ENCODE measurements at regions not wholly inside any gene's neighbourhood (a gene's known extent, or its start where the extent isn't known, plus 50 kb on each side); places are given as distances from the start of the nearest gene placed in this dataset.

- TF ChIP-seq, protein P1, sequence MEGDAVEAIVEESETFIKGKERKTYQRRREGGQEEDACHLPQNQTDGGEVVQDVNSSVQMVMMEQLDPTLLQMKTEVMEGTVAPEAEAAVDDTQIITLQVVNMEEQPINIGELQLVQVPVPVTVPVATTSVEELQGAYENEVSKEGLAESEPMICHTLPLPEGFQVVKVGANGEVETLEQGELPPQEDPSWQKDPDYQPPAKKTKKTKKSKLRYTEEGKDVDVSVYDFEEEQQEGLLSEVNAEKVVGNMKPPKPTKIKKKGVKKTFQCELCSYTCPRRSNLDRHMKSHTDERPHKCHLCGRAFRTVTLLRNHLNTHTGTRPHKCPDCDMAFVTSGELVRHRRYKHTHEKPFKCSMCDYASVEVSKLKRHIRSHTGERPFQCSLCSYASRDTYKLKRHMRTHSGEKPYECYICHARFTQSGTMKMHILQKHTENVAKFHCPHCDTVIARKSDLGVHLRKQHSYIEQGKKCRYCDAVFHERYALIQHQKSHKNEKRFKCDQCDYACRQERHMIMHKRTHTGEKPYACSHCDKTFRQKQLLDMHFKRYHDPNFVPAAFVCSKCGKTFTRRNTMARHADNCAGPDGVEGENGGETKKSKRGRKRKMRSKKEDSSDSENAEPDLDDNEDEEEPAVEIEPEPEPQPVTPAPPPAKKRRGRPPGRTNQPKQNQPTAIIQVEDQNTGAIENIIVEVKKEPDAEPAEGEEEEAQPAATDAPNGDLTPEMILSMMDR (IDR thresholded peaks at IDR 0.05): no peak
- TF ChIP-seq POLR2A (IDR thresholded peaks at IDR 0.05): no peak
- Histone ChIP-seq H3K36me3 (no peaks in the 10 kb centered on the region), H3K4me1 (peaks cover 6 to 34% of the 10 kb centered on the region in 2 donors), H3K27me3 (no peaks in the 10 kb centered on the region), H3K4me3 (replicated peaks in 1 of 3) (no peak overlapping the region), H3K27ac (peak overlapping the region in 2 of 3 donors; percentile 65 to 69), H3K9me3 (no peaks in the 10 kb centered on the region)
- intact Hi-C loops (cut with DNase I): no loop called here
- 69 to 80% methylated on average over 5 of the region's 5 CpGs for WGBS, 2 donors
- no peak for DNase-seq
Observed at GRCh38 chr3:113150250-113150649, 61.1 kb upstream of the BOC start.

DNA sequence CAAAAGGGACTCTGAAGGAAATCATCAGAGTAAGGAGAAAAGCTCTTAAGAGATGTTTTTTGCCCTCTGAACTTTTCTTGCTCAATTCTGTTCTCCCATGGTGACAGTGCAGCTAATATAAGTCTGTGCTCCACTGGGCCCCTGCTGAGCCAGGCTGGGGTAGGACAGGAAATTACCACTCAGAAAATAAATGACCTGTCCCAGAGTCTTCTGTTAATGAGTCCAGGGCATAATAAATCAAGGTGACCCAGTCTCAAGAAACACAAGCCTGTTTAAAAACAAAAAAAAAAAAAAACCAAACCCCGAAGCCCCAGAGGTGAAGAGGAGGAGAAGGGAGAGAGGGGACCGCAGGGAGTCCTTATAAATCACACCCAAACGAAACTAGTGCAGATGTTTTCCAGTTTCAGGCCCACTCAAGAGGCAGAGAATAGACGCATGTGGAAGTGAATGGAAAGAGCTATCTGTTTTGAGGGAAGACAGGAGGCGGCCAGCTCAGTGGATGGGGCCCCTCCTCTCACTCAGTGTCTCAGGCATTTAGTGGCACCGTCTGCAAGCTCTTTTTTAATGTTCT, 59.8 kb upstream of the BOC start:
- Histone ChIP-seq H3K4me1 (peaks cover 6 to 34% of the 10 kb centered on the region in 2 donors), H3K27ac (peak overlapping the region; percentile 65 to 70 (median 69)), H3K9me3 (no peaks in the 10 kb centered on the region), H3K36me3 (no peaks in the 10 kb centered on the region), H3K27me3 (no peaks in the 10 kb centered on the region), H3K4me3 (replicated peaks in 1 of 3) (no peak overlapping the region)
- 26 to 40% methylated on average over 6 of the region's 6 CpGs for WGBS, 2 donors
- DNase-seq: peak; percentile 45 to 55
- intact Hi-C loops (cut with DNase I): no loop called here
- no peak for TF ChIP-seq POLR2A (IDR thresholded peaks at IDR 0.05)
- TF ChIP-seq, protein P1 (IDR thresholded peaks at IDR 0.05): no peak

DNA sequence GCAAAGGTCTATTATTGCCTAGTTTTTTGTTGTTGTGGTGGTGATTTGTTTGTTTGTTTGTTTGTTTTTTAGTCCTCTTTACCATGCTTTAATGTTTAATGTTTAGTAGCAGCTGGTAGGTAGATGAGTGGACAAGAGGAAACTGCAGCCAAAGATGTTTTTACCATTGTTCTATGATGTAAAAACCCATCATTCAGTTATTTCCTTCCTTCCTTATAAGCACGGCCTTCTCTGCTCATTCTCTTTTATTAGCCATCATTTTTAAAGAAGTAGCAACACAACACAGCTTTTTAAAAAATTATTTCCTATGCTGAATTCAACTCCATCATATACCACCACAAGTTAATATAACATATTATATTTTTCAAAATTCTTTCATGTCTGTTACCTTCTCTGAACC, 58.5 kb upstream of the BOC start:
- 63 to 76% methylated on average over 1 of the region's 1 CpG for WGBS, 2 donors
- no peak for DNase-seq
- H3K4me3 ChIP-seq (replicated peaks in 1 of 3): no peak overlapping the region
- H3K36me3 ChIP-seq: no peaks in the 10 kb centered on the region
- H3K27me3 ChIP-seq: no peaks in the 10 kb centered on the region
- intact Hi-C loops (cut with DNase I): no loop called here
- H3K27ac ChIP-seq: no peak overlapping the region
- no peak for TF ChIP-seq POLR2A (IDR thresholded peaks at IDR 0.05)
- TF ChIP-seq, protein P1 (IDR thresholded peaks at IDR 0.05): no peak
- H3K4me1 ChIP-seq: peaks cover 6 to 34% of the 10 kb centered on the region in 2 donors
- no peaks in the 10 kb centered on the region for H3K9me3 ChIP-seq

DNA sequence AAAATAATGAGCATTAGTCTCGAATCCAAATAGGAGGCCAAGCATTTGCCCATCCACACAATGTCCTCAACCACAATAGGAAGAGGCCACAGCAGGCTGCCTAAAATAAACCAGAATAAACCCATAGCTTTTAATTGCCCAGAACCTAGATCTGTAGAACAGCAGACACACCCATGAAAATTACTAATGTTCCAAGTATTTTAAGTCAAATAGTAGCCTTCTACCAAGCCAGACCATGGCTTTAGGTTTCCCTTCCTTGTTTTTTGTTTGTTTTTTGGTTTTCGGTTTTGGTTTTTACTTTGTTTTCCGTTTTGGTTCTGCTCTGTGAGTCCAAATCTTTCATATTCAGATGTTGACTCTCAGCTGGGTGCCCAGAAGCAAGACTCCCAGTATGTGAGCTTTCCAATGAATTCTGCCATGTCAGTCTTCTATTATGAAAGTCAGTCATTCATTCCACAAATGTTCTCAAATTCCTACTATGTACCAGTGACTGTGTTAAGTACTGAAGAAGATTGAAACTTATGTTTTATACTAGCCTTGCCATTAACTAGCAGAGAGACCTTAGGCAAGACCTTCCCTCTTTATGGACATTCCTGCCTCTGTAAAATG, 57.8 kb upstream of the BOC start:
- no peaks in the 10 kb centered on the region for H3K36me3 ChIP-seq
- peaks cover 6 to 27% of the 10 kb centered on the region in 2 donors for H3K4me1 ChIP-seq
- intact Hi-C loops (cut with DNase I): no loop called here
- TF ChIP-seq POLR2A (IDR thresholded peaks at IDR 0.05): no peak
- TF ChIP-seq, protein P1 (IDR thresholded peaks at IDR 0.05): no peak
- DNase-seq: no peak
- 87 to 90% methylated on average over 3 of the region's 3 CpGs for WGBS, 2 donors
- H3K27me3 ChIP-seq: no peaks in the 10 kb centered on the region
- no peak overlapping the region for H3K4me3 ChIP-seq (replicated peaks in 1 of 3)
- H3K27ac ChIP-seq: no peak overlapping the region
- no peaks in the 10 kb centered on the region for H3K9me3 ChIP-seq

DNA sequence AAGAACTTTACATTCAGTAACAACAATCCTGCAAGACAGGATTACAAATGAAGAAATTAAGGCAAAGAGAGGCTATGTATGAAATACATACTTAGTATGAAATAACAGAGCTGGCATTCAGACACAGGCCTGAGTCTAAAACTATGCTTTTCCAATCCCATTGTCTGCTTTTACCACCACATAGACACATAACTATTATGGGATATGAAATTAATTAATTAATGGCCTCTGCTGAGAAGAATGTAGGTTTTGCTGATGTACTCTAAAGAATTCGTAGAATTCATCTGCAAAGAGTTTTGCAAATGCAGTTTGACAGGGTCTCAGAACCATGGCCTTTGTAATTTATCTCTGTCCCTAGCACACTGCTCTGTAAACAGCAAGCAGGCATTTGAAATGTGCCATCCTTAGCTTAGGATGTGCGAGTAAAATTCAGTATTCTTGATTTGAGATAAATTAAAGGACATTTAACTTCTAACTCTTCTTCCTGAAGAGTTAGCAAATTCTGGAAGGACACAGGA, 54.5 kb upstream of the BOC start:
- Histone ChIP-seq H3K27me3 (no peaks in the 10 kb centered on the region), H3K4me3 (replicated peaks in 1 of 3) (no peak overlapping the region), H3K27ac (no peak overlapping the region), H3K4me1 (peaks cover 14 to 21% of the 10 kb centered on the region in 2 donors), H3K9me3 (no peaks in the 10 kb centered on the region), H3K36me3 (no peaks in the 10 kb centered on the region)
- TF ChIP-seq, protein P1 (IDR thresholded peaks at IDR 0.05): no peak
- no peak for TF ChIP-seq POLR2A (IDR thresholded peaks at IDR 0.05)
- DNase-seq: no peak
- whole genome bisulfite sequencing, 2 donors: 90 to 95% methylated on average over 2 of the region's 2 CpGs
- intact Hi-C loops (cut with DNase I): no loop called here

Measured in thyroid gland (tissue), 4 donors.